Smooth muscle cell (in vitro differentiated cells): ENCODE measurements at regions not wholly inside any gene's neighbourhood (a gene's known extent, or its start where the extent isn't known, plus 50 kb on each side); places are given as distances from the start of the nearest gene placed in this dataset.
"Not testable (repeated sequence)": the region's sequence is repeated elsewhere in the genome, so short reads cannot be mapped to it uniquely, and the experiment has no call there.

Experiments
- DNase-seq: peaks from one replicate; lab custom pipeline; 2025; ENCODE audit not compliant: unreplicated experiment; lab: John Stamatoyannopoulos, UW
- H2AFZ ChIP-seq: fragments of 200-600 bp; sonication (generic); 2 replicates; pipeline ENCODE4 v1.6.0; 2016; ENCODE audit warnings: antibody characterized with exemption, low read depth, mild to moderate bottlenecking
- H3F3A ChIP-seq: fragments of 200-600 bp; sonication (generic); 2 replicates; pipeline ENCODE4 v1.6.0; 2017; ENCODE audit warnings: antibody characterized with exemption, low read depth
- H3K27ac ChIP-seq: fragments of 200-600 bp; sonication (generic); 2 replicates; pipeline ENCODE4 v1.5.1; 2016; ENCODE audit warnings: low read depth, mild to moderate bottlenecking
- H3K27me3 ChIP-seq: fragments of 200-600 bp; sonication (generic); 2 replicates; pipeline ENCODE4 v1.6.1; 2016; ENCODE audit warnings: low read depth, mild to moderate bottlenecking
- H3K36me3 ChIP-seq: fragments of 200-600 bp; sonication (generic); 2 replicates; pipeline ENCODE4 v1.5.1; 2016; ENCODE audit warnings: low read depth
- H3K4me1 ChIP-seq: fragments of 200-600 bp; sonication (generic); 2 replicates; pipeline ENCODE4 v1.5.1; 2016; ENCODE audit warnings: low read depth
- H3K4me2 ChIP-seq: fragments of 200-600 bp; sonication (generic); 2 replicates; pipeline ENCODE4 v1.6.0; 2016; ENCODE audit warnings: mild to moderate bottlenecking
- H3K4me3 ChIP-seq: fragments of 200-600 bp; sonication (generic); 2 replicates; pipeline ENCODE4 v1.5.1; 2016; ENCODE audit warnings: mild to moderate bottlenecking
- H3K79me2 ChIP-seq: fragments of 200-600 bp; sonication (generic); 2 replicates; pipeline ENCODE4 v1.6.0; 2016; ENCODE audit warnings: low read depth, mild to moderate bottlenecking
- H3K9ac ChIP-seq: fragments of 200-600 bp; sonication (generic); 2 replicates; pipeline ENCODE4 v1.6.0; 2016; ENCODE audit warnings: low read depth
- H3K9me3 ChIP-seq: fragments of 200-600 bp; sonication (generic); replicated peaks from 2 replicates; pipeline ENCODE4 v1.5.1; 2016; ENCODE audit warnings: low read depth
- H4K20me1 ChIP-seq: fragments of 200-600 bp; sonication (generic); 2 replicates; pipeline ENCODE4 v1.6.0; 2016; ENCODE audit warnings: low read depth
- WGBS: methylation state at CpG from one replicate; pipeline ENCODE4 v1.1.7; 2016; ENCODE audit warnings: low lambda C conversion rate; 5-methylcytosine and 5-hydroxymethylcytosine counted together
- TF ChIP-seq, protein P1 (sequence below): fragments of 200-600 bp; sonication (generic); IDR thresholded peaks from 2 replicates; pipeline ENCODE4 v1.5.1; 2017; ENCODE audit warnings: borderline replicate concordance, mild to moderate bottlenecking, antibody characterized with exemption; ENCODE audit not compliant: insufficient read depth, poor library complexity, severe bottlenecking

DNA sequence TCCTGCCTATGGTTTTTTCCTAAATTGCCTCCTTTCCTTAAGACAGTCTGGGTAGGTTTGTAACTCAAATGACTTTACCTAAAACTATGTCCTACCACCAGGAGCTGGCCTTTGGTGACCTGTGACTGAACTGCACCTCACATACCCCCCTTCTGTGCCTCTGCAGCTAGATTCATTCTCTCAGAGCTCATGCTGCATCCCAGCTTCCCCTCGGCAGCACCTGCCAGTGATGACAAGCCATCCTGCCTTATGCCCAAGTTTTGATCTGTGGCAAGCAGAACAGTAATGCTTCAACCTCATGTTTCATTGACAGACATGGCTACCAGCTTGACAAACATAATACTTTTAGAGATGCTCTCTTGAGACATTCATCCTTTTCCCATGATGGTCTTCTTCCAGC, 141.9 kb downstream of the TSEN15 start:
- H3K9me3 ChIP-seq = no peaks in the 10 kb centered on the region
- no peak overlapping the region for H3K4me2 ChIP-seq
- DNase-seq = no peak
- H2AFZ ChIP-seq = no peak overlapping the region
- no peaks in the 10 kb centered on the region for H4K20me1 ChIP-seq
- no peak overlapping the region for H3K27ac ChIP-seq
- no peak overlapping the region for H3K9ac ChIP-seq
- H3K36me3 ChIP-seq = no peaks in the 10 kb centered on the region
- peaks cover 27% of the 10 kb centered on the region for H3K4me1 ChIP-seq
- H3F3A ChIP-seq = no peaks in the 10 kb centered on the region
- no peak overlapping the region for H3K4me3 ChIP-seq
- TF ChIP-seq, protein P1, sequence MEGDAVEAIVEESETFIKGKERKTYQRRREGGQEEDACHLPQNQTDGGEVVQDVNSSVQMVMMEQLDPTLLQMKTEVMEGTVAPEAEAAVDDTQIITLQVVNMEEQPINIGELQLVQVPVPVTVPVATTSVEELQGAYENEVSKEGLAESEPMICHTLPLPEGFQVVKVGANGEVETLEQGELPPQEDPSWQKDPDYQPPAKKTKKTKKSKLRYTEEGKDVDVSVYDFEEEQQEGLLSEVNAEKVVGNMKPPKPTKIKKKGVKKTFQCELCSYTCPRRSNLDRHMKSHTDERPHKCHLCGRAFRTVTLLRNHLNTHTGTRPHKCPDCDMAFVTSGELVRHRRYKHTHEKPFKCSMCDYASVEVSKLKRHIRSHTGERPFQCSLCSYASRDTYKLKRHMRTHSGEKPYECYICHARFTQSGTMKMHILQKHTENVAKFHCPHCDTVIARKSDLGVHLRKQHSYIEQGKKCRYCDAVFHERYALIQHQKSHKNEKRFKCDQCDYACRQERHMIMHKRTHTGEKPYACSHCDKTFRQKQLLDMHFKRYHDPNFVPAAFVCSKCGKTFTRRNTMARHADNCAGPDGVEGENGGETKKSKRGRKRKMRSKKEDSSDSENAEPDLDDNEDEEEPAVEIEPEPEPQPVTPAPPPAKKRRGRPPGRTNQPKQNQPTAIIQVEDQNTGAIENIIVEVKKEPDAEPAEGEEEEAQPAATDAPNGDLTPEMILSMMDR = no peak
- no peaks in the 10 kb centered on the region for H3K79me2 ChIP-seq
- WGBS = 100% methylated on average over 1 of the region's 1 CpG
- no peaks in the 10 kb centered on the region for H3K27me3 ChIP-seq

- Histone ChIP-seq H3K27me3 (no peaks in the 10 kb centered on the region), H3K4me2 (no peak overlapping the region), H3K36me3 (no peaks in the 10 kb centered on the region), H3F3A (no peaks in the 10 kb centered on the region), H3K27ac (no peak overlapping the region), H3K4me1 (peaks cover 31% of the 10 kb centered on the region), H3K4me3 (no peak overlapping the region), H3K9me3 (no peaks in the 10 kb centered on the region), H3K9ac (no peak overlapping the region), H3K79me2 (no peaks in the 10 kb centered on the region), H2AFZ (no peak overlapping the region), H4K20me1 (no peaks in the 10 kb centered on the region)
- 97% methylated on average over 2 of the region's 2 CpGs for WGBS
- no peak for DNase-seq
- TF ChIP-seq, protein P1 = no peak
These were observed 142.7 kb downstream of the TSEN15 start for GRCh38 chr1:184194236-184194635.

- peaks cover 38% of the 10 kb centered on the region for H3K4me1 ChIP-seq
- H3F3A ChIP-seq, H3K27me3 ChIP-seq, H4K20me1 ChIP-seq, H3K4me3 ChIP-seq, H3K36me3 ChIP-seq, H3K4me2 ChIP-seq, H3K79me2 ChIP-seq, H3K9ac ChIP-seq, H3K27ac ChIP-seq, DNase-seq, H2AFZ ChIP-seq, H3K9me3 ChIP-seq: not testable (repeated sequence)
- WGBS = 100% methylated on average over 2 of the region's 2 CpGs
These were observed 144.2 kb downstream of the TSEN15 start for GRCh38 chr1:184195722-184196121.

- DNase-seq = no peak
- no peak overlapping the region for H3K4me3 ChIP-seq
- TF ChIP-seq, protein P1 = no peak
- H3K27ac ChIP-seq = no peak overlapping the region
- no peaks in the 10 kb centered on the region for H3K9me3 ChIP-seq
- H3K27me3 ChIP-seq = no peaks in the 10 kb centered on the region
- 92% methylated on average over 7 of the region's 7 CpGs for WGBS
- H3K4me2 ChIP-seq = no peak overlapping the region
- H3K36me3 ChIP-seq = no peaks in the 10 kb centered on the region
- H3K9ac ChIP-seq = no peak overlapping the region
- no peaks in the 10 kb centered on the region for H3K79me2 ChIP-seq
- no peaks in the 10 kb centered on the region for H3F3A ChIP-seq
- no peaks in the 10 kb centered on the region for H4K20me1 ChIP-seq
- H2AFZ ChIP-seq = no peak overlapping the region
- H3K4me1 ChIP-seq = peaks cover 31% of the 10 kb centered on the region
These were observed 146.3 kb downstream of the TSEN15 start for GRCh38 chr1:184197831-184198230.
